Heart left ventricle (tissue), 16 donors: ENCODE measurements at regions not wholly inside any gene's neighbourhood (a gene's known extent, or its start where the extent isn't known, plus 50 kb on each side); places are given as distances from the start of the nearest gene placed in this dataset.
A peak's percentile ranks its signal among the peaks of the same experiment; 100 is the strongest.

Experiments
- ATAC-seq, 4 donors: fragments of 200-7000 bp; cut with Tn5 transposase; one replicate each; pipeline ENCODE4 v1.9.1; 2020 to 2022; ENCODE audit warnings: moderate library complexity in 4 of 4, mild to moderate bottlenecking in 3 of 4, moderate number of reproducible peaks in 1 of 4
- DNase-seq, 5 donors: peaks; one replicate each; pipeline ENCODE4 v3.0.0-alpha.2; 2020
- H3K27ac ChIP-seq, 12 donors: fragments of 200-600 bp; sonication (generic) in 4 of 12; one replicate each; pipeline versions ENCODE4 v1.5.0 to v1.8.0; 2016 to 2022; ENCODE audit warnings: mild to moderate bottlenecking in 2 of 12
- H3K27me3 ChIP-seq, 9 donors: fragments of 200-600 bp; sonication (generic) in 2 of 9; one replicate each; pipeline versions ENCODE4 v1.5.1 to v1.8.0; 2016 to 2022; ENCODE audit warnings: mild to moderate bottlenecking in 3 of 9
- H3K36me3 ChIP-seq, 9 donors: fragments of 200-600 bp; sonication (generic) in 2 of 9; one replicate each; pipeline versions ENCODE4 v1.5.0 to v1.8.0; 2018 to 2022; ENCODE audit warnings: mild to moderate bottlenecking in 2 of 9
- H3K4me1 ChIP-seq, 12 donors: fragments of 200-600 bp; sonication (generic) in 4 of 12; one replicate each; pipeline versions ENCODE4 v1.5.0 to v1.8.0; 2016 to 2022; ENCODE audit warnings: mild to moderate bottlenecking in 3 of 12
- H3K4me3 ChIP-seq, 12 donors: fragments of 200-600 bp; sonication (generic) in 4 of 12; one replicate each; pipeline versions ENCODE4 v1.5.0 to v1.8.0; 2017 to 2022; ENCODE audit warnings: mild to moderate bottlenecking in 9 of 12, moderate library complexity in 4 of 12
- H3K9me3 ChIP-seq, 12 donors: fragments of 200-600 bp; sonication (generic) in 4 of 12; one replicate each; pipeline versions ENCODE4 v1.5.0 to v1.8.0; 2016 to 2022; ENCODE audit warnings: mild to moderate bottlenecking in 1 of 12
- CTCF ChIP-seq, 12 donors: fragments of 200-600 bp; sonication (generic) in 4 of 12; IDR thresholded peaks; one replicate each; pipeline versions ENCODE4 v1.5.0 to v1.8.0; 2018 to 2022; ENCODE audit warnings: antibody characterized with exemption in 12 of 12, mild to moderate bottlenecking in 5 of 12
- POLR2A ChIP-seq, 2 donors: fragments of 450-650 bp; IDR thresholded peaks; one replicate each; pipeline ENCODE4 v1.6.1; 2017; ENCODE audit warnings: antibody characterized with exemption in 2 of 2, mild to moderate bottlenecking in 2 of 2, moderate library complexity in 2 of 2
- WGBS, 4 donors: extraction: QIAGEN DNeasy Blood & Tissue Kit in 2 of 4; methylation state at CpG; one replicate each; pipeline versions ENCODE4 v1.1.5 to v1.1.7; 2013 to 2018; 5-methylcytosine and 5-hydroxymethylcytosine counted together
- intact Hi-C, 10 donors: fragments of 100-400 bp; cut with DNase I; formaldehyde crosslinking; loops; one replicate each; pipeline versions ENCODE4 v1.11.1 to v1.14.2; 2022
- donor health status: ischemic (EF 13 %, LVEDD 7.1; RV severe dilation, severe dysfunction).
- donor health status: healthy with polysubstance abuse.
- donor health status: DM: no; HTN: yes; CAD: no.
- donor health status: DM: no; HTN: no; CAD: no.
- donor health status: ischemic (EF 25% LVEDD 6.9; RV normal size, moderate dysfunction).
- donor health status: ischemic (EF 25% LVEDD 5.7; RV mildly dilated, moderate dysfunction).
- donor health status: healthy.
- donor health status: DM: yes; HTN: yes; CAD: no.
- donor health status: ischemic (EF 35%, LVEDD 5.7; RV mildly dilated, moderate dysfunction).
- donor health status: nonischemic (EF 11% LVEDD 7.7; RV severe dilation, severe dysfunction).
- donor health status: DM: yes; HTN: yes; CAD: no.
- donor health status: PGD.
- donor health status: ischemic (EF 29% LVEDD 5.4; RV normal size, mild dysfunction).
- donor health status: nonischemic (EF 23%, LVEDD 6.1; RV moderate dilation, normal function).

- H3K36me3 ChIP-seq: no peaks in the 10 kb centered on the region
- peaks cover 0 to 24% (median 7%) of the 10 kb centered on the region in 12 donors for H3K4me1 ChIP-seq
- no peak overlapping the region for H3K27ac ChIP-seq
- no peak overlapping the region for H3K4me3 ChIP-seq
- no peaks in the 10 kb centered on the region for H3K27me3 ChIP-seq
- 47 to 71% (median 51%) methylated on average over 2 of the region's 2 CpGs for WGBS, 4 donors
- H3K9me3 ChIP-seq: no peaks in the 10 kb centered on the region
- TF ChIP-seq CTCF (IDR thresholded peaks at IDR 0.05) (no peak), POLR2A (IDR thresholded peaks at IDR 0.05) (no peak)
- ATAC-seq: no peak
- no peak for DNase-seq
- intact Hi-C loops: no loop called here
Observed at GRCh38 chr1:59101518-59101917, 195.4 kb upstream of the FGGY start.

GRCh38 chr1:59103457-59103856 lies 193.4 kb upstream of the FGGY start:
- ATAC-seq (no peak), DNase-seq (no peak)
- Histone ChIP-seq H3K27ac (no peak overlapping the region), H3K4me3 (no peak overlapping the region), H3K27me3 (no peaks in the 10 kb centered on the region), H3K4me1 (peaks cover 0 to 29% (median 13%) of the 10 kb centered on the region in 12 donors), H3K9me3 (no peaks in the 10 kb centered on the region), H3K36me3 (no peaks in the 10 kb centered on the region)
- TF ChIP-seq POLR2A (IDR thresholded peaks at IDR 0.05) (no peak), CTCF (IDR thresholded peaks at IDR 0.05) (no peak)
- intact Hi-C loops: no loop called here
- 89 to 93% (median 91%) methylated on average over 4 of the region's 4 CpGs for WGBS, 4 donors

GRCh38 chr1:59104191-59104760 lies 192.6 kb upstream of the FGGY start:
- intact Hi-C loops: no loop called here
- peaks cover 0 to 25% (median 11%) of the 10 kb centered on the region in 12 donors for H3K4me1 ChIP-seq
- no peaks in the 10 kb centered on the region for H3K36me3 ChIP-seq
- DNase-seq (no peak), ATAC-seq (no peak)
- no peak overlapping the region for H3K4me3 ChIP-seq
- TF ChIP-seq CTCF (IDR thresholded peaks at IDR 0.05) (no peak), POLR2A (IDR thresholded peaks at IDR 0.05) (no peak)
- 60 to 80% (median 69%) methylated on average over 4 of the region's 4 CpGs for WGBS, 4 donors
- H3K27ac ChIP-seq: no peak overlapping the region
- no peaks in the 10 kb centered on the region for H3K9me3 ChIP-seq
- H3K27me3 ChIP-seq: no peaks in the 10 kb centered on the region

DNA sequence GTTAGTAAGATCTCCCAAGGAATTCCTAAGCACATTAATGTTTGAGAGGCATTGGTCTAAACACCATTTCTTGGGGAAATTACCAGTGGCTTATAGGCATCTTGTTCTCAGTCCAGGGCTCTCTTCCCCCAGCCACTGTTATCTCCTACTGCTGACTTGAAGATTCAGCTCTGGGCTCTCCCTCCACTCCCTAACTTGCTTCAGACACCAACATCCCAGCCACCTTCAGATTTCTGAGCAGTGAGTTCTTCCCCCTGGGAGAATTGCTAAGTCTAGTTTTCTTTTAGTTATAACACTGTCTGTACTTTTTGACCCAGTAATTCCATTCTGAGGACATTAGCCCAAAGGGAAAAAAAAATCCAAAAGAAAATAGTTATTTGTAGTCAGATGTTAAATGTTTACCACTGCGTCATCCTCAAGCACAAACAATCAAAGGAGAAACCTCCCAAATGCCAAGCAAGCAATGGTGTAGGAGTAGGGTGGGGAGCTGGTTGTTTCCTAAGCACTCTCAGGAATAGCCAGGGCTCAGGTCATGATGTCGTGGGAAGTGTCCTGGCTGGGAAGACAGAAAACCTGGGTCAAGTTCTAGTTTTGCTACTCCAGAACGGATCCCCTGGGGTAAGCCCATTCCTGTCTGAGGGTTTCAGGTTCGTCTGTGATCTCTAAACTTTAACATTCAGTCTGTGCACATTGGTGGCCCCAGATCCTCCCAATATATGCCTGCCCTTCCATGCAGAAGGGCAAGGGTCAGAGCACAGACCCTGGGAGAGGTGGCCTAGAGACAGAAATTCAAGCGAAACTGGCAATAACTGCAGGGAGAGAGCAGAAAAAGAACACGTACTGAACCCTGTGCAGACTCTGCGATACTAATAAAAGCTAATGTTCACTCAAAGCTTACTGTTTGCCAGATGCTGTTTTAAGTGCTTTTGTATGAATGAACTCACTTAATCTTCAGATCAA lies 191.1 kb upstream of the FGGY start:
- peak in 3 of 4 donors; percentile 21 to 66 (median 21) for ATAC-seq
- no peaks in the 10 kb centered on the region for H3K27me3 ChIP-seq
- peaks cover 0 to 25% (median 11%) of the 10 kb centered on the region in 12 donors for H3K4me1 ChIP-seq
- 64 to 77% (median 66%) methylated on average over 7 of the region's 7 CpGs for WGBS, 4 donors
- intact Hi-C loops: loop anchor here in 3 of 10 donors (5.0 kb wide), 1 partner anchor 36 kb away; no protein-coding TSS in a partner anchor
- no peak for TF ChIP-seq CTCF (IDR thresholded peaks at IDR 0.05)
- TF ChIP-seq POLR2A (IDR thresholded peaks at IDR 0.05): no peak
- no peak overlapping the region for H3K4me3 ChIP-seq
- no peaks in the 10 kb centered on the region for H3K36me3 ChIP-seq
- peak; percentile 22 to 49 (median 38) for DNase-seq
- H3K27ac ChIP-seq: peak overlapping the region in 11 of 12 donors; percentile 7 to 61 (median 44)
- no peaks in the 10 kb centered on the region for H3K9me3 ChIP-seq
